HEK293 (cell line): ENCODE measurements at regions not wholly inside any gene's neighbourhood (a gene's known extent, or its start where the extent isn't known, plus 50 kb on each side); places are given as distances from the start of the nearest gene placed in this dataset.

Experiments
- CTCF ChIA-PET: fragments of 350-600 bp; formaldehyde crosslinking; extraction: SDS; loops from one replicate; lab custom pipeline; 2021; ENCODE audit warnings: antibody characterized with exemption; lab: Yijun Ruan, JAX
- POLR2A ChIA-PET: fragments of 300-600 bp; formaldehyde crosslinking; extraction: SDS; loops from one replicate; lab custom pipeline; 2020; ENCODE audit warnings: antibody characterized with exemption, inconsistent platforms; lab: Yijun Ruan, JAX
- H3K27ac ChIP-seq: fragments of 200-500 bp; sonication (Bioruptor generic); 2 replicates; pipeline ENCODE4 v1.5.1; 2014; ENCODE audit warnings: low read depth, low read length, control low read depth, inconsistent platforms; ENCODE audit errors: extremely low read depth
- H3K36me3 ChIP-seq, 2 experiments: fragments of 200-500 bp in 1 of 2; sonication (Bioruptor generic) in 1 of 2; 1 replicate in 1 of 2; 2 replicates in 1 of 2; pipeline ENCODE4 v1.5.1; 2014 to 2017; ENCODE audit warnings: inconsistent platforms in 2 of 2, low read length in 2 of 2; ENCODE audit not compliant: control insufficient read depth in 2 of 2, insufficient read depth in 1 of 2
- H3K4me1 ChIP-seq: fragments of 200-500 bp; sonication (Bioruptor generic); 2 replicates; pipeline ENCODE4 v1.5.1; 2014; ENCODE audit warnings: mild to moderate bottlenecking, low read length, inconsistent platforms; ENCODE audit not compliant: control insufficient read depth, insufficient read depth
- H3K4me3 ChIP-seq: 2 replicates; pipeline ENCODE4 v1.5.1; 2011; ENCODE audit warnings: low read depth, mild to moderate bottlenecking, control low read depth, low read length, moderate library complexity
- H3K9me3 ChIP-seq: fragments of 200-500 bp; sonication (Bioruptor generic); 2 replicates; pipeline ENCODE4 v1.5.1; 2014; ENCODE audit warnings: low read depth, low read length, inconsistent platforms; ENCODE audit not compliant: control insufficient read depth, insufficient read depth
- BCL11B ChIP-seq: fragments of 450-650 bp; formaldehyde crosslinking; IDR thresholded peaks from 2 replicates; pipeline ENCODE4 v1.5.1; 2016; ENCODE audit warnings: low read depth, missing biosample characterization, missing genetic modification characterization
- EGR2 ChIP-seq: fragments of 450-650 bp; formaldehyde crosslinking; IDR thresholded peaks from 2 replicates; pipeline ENCODE4 v1.5.1; 2016; ENCODE audit warnings: low read depth, missing biosample characterization, missing genetic modification characterization
- IKZF3 ChIP-seq: fragments of 450-650 bp; IDR thresholded peaks from 2 replicates; pipeline ENCODE4 v1.5.0; 2018; ENCODE audit warnings: missing biosample characterization, mild to moderate bottlenecking, missing genetic modification characterization, moderate library complexity
- MYNN ChIP-seq: fragments of 450-650 bp; formaldehyde crosslinking; IDR thresholded peaks from 2 replicates; pipeline ENCODE4 v1.5.1; 2016; ENCODE audit warnings: missing biosample characterization, missing genetic modification characterization, borderline replicate concordance
- RBAK ChIP-seq: fragments of 450-650 bp; formaldehyde crosslinking; IDR thresholded peaks from 2 replicates; pipeline ENCODE4 v1.5.1; 2016; ENCODE audit warnings: missing biosample characterization, missing genetic modification characterization
- SALL2 ChIP-seq: fragments of 450-650 bp; formaldehyde crosslinking; IDR thresholded peaks from 2 replicates; pipeline ENCODE4 v1.5.0; 2017; ENCODE audit warnings: missing biosample characterization, mild to moderate bottlenecking, missing genetic modification characterization, borderline replicate concordance
- SP7 ChIP-seq: fragments of 450-650 bp; formaldehyde crosslinking; IDR thresholded peaks from 2 replicates; pipeline ENCODE4 v1.5.1; 2016; ENCODE audit warnings: missing biosample characterization, missing genetic modification characterization
- TRIM28 ChIP-seq: IDR thresholded peaks from 2 replicates; pipeline ENCODE4 v1.6.1; 2011; ENCODE audit warnings: low read length, control low read depth, borderline replicate concordance
- TSHZ1 ChIP-seq: fragments of 450-650 bp; formaldehyde crosslinking; IDR thresholded peaks from 2 replicates; pipeline ENCODE4 v1.5.1; 2016; ENCODE audit warnings: missing biosample characterization, missing genetic modification characterization, borderline replicate concordance
- YY2 ChIP-seq: fragments of 450-650 bp; formaldehyde crosslinking; IDR thresholded peaks from 2 replicates; pipeline ENCODE4 v1.5.1; 2016; ENCODE audit warnings: missing biosample characterization, missing genetic modification characterization
- ZNF16 ChIP-seq: fragments of 450-650 bp; formaldehyde crosslinking; IDR thresholded peaks from 2 replicates; pipeline ENCODE4 v1.5.1; 2016; ENCODE audit warnings: low read depth, missing biosample characterization, missing genetic modification characterization
- ZNF202 ChIP-seq: fragments of 450-650 bp; formaldehyde crosslinking; IDR thresholded peaks from 2 replicates; pipeline ENCODE4 v1.5.1; 2016; ENCODE audit warnings: missing biosample characterization, missing genetic modification characterization, borderline replicate concordance
- ZNF214 ChIP-seq: fragments of 450-650 bp; formaldehyde crosslinking; IDR thresholded peaks from 2 replicates; pipeline ENCODE4 v1.5.1; 2017; ENCODE audit warnings: missing biosample characterization, mild to moderate bottlenecking, missing genetic modification characterization, borderline replicate concordance
- ZNF311 ChIP-seq: fragments of 450-650 bp; formaldehyde crosslinking; IDR thresholded peaks from 2 replicates; pipeline ENCODE4 v1.5.1; 2017; ENCODE audit warnings: missing biosample characterization, missing genetic modification characterization, borderline replicate concordance
- ZNF324 ChIP-seq: fragments of 450-650 bp; formaldehyde crosslinking; IDR thresholded peaks from 2 replicates; pipeline ENCODE4 v1.5.1; 2016; ENCODE audit warnings: missing biosample characterization, missing genetic modification characterization
- ZNF549 ChIP-seq: fragments of 450-650 bp; IDR thresholded peaks from 2 replicates; pipeline ENCODE4 v1.5.1; 2018; ENCODE audit warnings: missing biosample characterization, missing genetic modification characterization, mild to moderate bottlenecking, inconsistent platforms, moderate library complexity
- ZNF558 ChIP-seq: fragments of 450-650 bp; formaldehyde crosslinking; IDR thresholded peaks from 2 replicates; pipeline ENCODE4 v1.5.1; 2016; ENCODE audit warnings: missing biosample characterization, missing genetic modification characterization
- ZNF561 ChIP-seq: fragments of 450-650 bp; IDR thresholded peaks from 2 replicates; pipeline ENCODE4 v1.5.1; 2018; ENCODE audit warnings: missing biosample characterization, missing genetic modification characterization, borderline replicate concordance
- ZNF747 ChIP-seq: fragments of 450-650 bp; formaldehyde crosslinking; IDR thresholded peaks from 2 replicates; pipeline ENCODE4 v1.5.1; 2016; ENCODE audit warnings: missing biosample characterization, missing genetic modification characterization
- ZSCAN18 ChIP-seq: fragments of 450-650 bp; formaldehyde crosslinking; IDR thresholded peaks from 2 replicates; pipeline ENCODE4 v1.5.1; 2016; ENCODE audit warnings: missing biosample characterization, missing genetic modification characterization
- TF ChIP-seq, protein P1 (sequence below): fragments of 450-650 bp; formaldehyde crosslinking; IDR thresholded peaks from 2 replicates; pipeline ENCODE4 v1.5.1; 2017; ENCODE audit warnings: missing biosample characterization, missing genetic modification characterization

GRCh38 chr10:129277084-129277483, 190.0 kb upstream of the MGMT start:
- Histone ChIP-seq H3K4me1 (no peaks in the 10 kb centered on the region), H3K27ac (no peak overlapping the region), H3K4me3 (no peak overlapping the region), H3K9me3 (no peaks in the 10 kb centered on the region), H3K36me3 (no peaks in the 10 kb centered on the region)
- POLR2A ChIA-PET = no interaction called here
- TF ChIP-seq IKZF3 (tag by site-specific recombination) = no peak
- TF ChIP-seq ZNF311 (tag by site-specific recombination) = no peak
- CTCF ChIA-PET = no interaction called here

DNA sequence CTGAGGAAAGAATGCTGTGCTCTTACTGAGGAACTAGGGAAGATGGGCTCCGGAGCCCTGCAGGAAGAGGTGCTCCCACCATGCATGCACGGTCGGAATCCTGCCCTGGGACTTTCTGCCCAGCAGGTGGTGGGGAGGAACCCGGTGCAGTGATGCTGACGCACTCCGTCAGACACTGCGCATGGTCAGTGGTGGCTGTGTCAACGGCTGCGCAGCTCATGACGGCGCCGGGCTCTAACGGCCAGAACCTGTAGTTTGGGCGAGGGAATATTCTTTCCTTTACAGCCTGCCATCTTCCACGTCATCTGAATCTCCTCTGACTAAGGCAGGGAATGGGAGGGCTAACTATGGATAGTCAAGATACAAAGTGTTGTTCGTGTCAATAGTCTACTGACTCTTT, 189.2 kb upstream of the MGMT start:
- no peaks in the 10 kb centered on the region for H3K36me3 ChIP-seq
- H3K4me3 ChIP-seq = no peak overlapping the region
- ChIA-PET POLR2A (no interaction called here), CTCF (no interaction called here)
- no peaks in the 10 kb centered on the region for H3K9me3 ChIP-seq
- H3K27ac ChIP-seq = no peak overlapping the region
- TF ChIP-seq MYNN = no peak
- no peak for TF ChIP-seq SP7 (tag by site-specific recombination)
- no peak for TF ChIP-seq TRIM28
- TF ChIP-seq ZSCAN18 (tag by site-specific recombination) = no peak
- no peak for TF ChIP-seq YY2 (tag by site-specific recombination)
- TF ChIP-seq ZNF324 = no peak
- H3K4me1 ChIP-seq = no peaks in the 10 kb centered on the region

- Histone ChIP-seq H3K4me1 (no peaks in the 10 kb centered on the region), H3K27ac (no peak overlapping the region), H3K36me3 (no peaks in the 10 kb centered on the region), H3K4me3 (no peak overlapping the region), H3K9me3 (no peaks in the 10 kb centered on the region)
- POLR2A ChIA-PET = no interaction called here
- TF ChIP-seq ZNF549 = no peak
- no peak for TF ChIP-seq ZNF747 (tag by site-specific recombination)
- no peak for TF ChIP-seq EGR2 (tag by site-specific recombination)
- CTCF ChIA-PET = interaction anchor here (0.7 kb wide), 1 partner anchor 15 kb away, joined by 5 read pairs; no protein-coding TSS in a partner anchor
Observed at GRCh38 chr10:129278686-129279085, 188.4 kb upstream of the MGMT start.

GRCh38 chr10:129279446-129280154, 187.4 kb upstream of the MGMT start:
- POLR2A ChIA-PET = no interaction called here
- TF ChIP-seq ZNF214 (tag by site-specific recombination) = no peak
- TF ChIP-seq ZNF202 (tag by site-specific recombination) = no peak
- no peak for TF ChIP-seq ZSCAN18 (tag by site-specific recombination)
- no peak for TF ChIP-seq SALL2 (tag by site-specific recombination)
- TF ChIP-seq RBAK (tag by site-specific recombination) = no peak
- TF ChIP-seq ZNF558 = no peak
- no peak for TF ChIP-seq ZNF16 (tag by site-specific recombination)
- no peak for TF ChIP-seq BCL11B (tag by site-specific recombination)
- TF ChIP-seq ZNF561 (tag by site-specific recombination) = no peak
- TF ChIP-seq, protein P1, sequence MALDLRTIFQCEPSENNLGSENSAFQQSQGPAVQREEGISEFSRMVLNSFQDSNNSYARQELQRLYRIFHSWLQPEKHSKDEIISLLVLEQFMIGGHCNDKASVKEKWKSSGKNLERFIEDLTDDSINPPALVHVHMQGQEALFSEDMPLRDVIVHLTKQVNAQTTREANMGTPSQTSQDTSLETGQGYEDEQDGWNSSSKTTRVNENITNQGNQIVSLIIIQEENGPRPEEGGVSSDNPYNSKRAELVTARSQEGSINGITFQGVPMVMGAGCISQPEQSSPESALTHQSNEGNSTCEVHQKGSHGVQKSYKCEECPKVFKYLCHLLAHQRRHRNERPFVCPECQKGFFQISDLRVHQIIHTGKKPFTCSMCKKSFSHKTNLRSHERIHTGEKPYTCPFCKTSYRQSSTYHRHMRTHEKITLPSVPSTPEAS (tag by site-specific recombination) = no peak
- no peak for TF ChIP-seq TSHZ1

More at GRCh38 chr10:129279446-129280154, 187.4 kb upstream of the MGMT start:
- H3K9me3 ChIP-seq = no peaks in the 10 kb centered on the region
- H3K4me1 ChIP-seq = no peaks in the 10 kb centered on the region
- CTCF ChIA-PET = interaction anchor here (0.7 kb wide), 2 partner anchors 15 to 598 kb away, joined by 4 to 5 read pairs; no protein-coding TSS in a partner anchor
- H3K36me3 ChIP-seq = no peaks in the 10 kb centered on the region
- H3K4me3 ChIP-seq = no peak overlapping the region
- H3K27ac ChIP-seq = no peak overlapping the region
